ENCODE measurements at regions not wholly inside any gene's neighbourhood (a gene's known extent, or its start where the extent isn't known, plus 50 kb on each side); places are given as distances from the start of the nearest gene placed in this dataset.

DNA sequence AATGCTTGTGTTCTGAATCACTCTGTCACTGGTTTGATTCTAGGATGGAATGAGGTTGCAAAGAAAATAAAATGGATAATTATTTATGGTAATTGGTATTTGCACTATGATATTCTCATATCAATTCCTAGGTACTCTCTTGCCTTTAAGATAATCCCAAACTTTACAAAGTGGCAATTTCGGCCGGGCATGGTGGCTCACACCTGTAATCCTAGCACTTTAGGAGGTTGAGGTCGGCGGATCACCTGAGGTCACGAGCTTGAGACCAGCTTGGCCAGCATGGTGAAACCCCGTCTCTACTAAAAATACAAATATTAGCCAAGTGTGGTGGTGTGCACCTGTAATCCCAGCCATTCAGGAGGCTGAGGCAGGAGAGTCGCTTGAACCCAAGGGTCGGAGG is 1118.7 kb upstream of the C9orf72 start:
- CTCF ChIA-PET: no interaction called here
- Mint-ChIP-seq H3K4me1 (no peaks in the 10 kb centered on the region), H3K36me3 (no peaks in the 10 kb centered on the region), H3K4me3 (no peak overlapping the region), H3K27ac (no peak overlapping the region), H3K9me3 (ENCODE audit: low read depth) (peaks cover 19% of the 10 kb centered on the region), H3K27me3 (no peaks in the 10 kb centered on the region)
- ATAC-seq (no peak), DNase-seq (no peak)

GRCh38 chr9:28696960-28697359 is 1123.7 kb upstream of the C9orf72 start:
- Mint-ChIP-seq H3K4me3 (no peak overlapping the region), H3K4me1 (no peaks in the 10 kb centered on the region), H3K36me3 (no peaks in the 10 kb centered on the region), H3K9me3 (ENCODE audit: low read depth) (peaks cover 14% of the 10 kb centered on the region), H3K27ac (no peak overlapping the region), H3K27me3 (no peaks in the 10 kb centered on the region)
- DNase-seq (no peak), ATAC-seq (no peak)
- CTCF ChIA-PET: no interaction called here

- ATAC-seq: no peak
- H3K4me3 Mint-ChIP-seq: no peak overlapping the region
- peaks cover 14% of the 10 kb centered on the region for H3K9me3 Mint-ChIP-seq (ENCODE audit: low read depth)
- no peak for DNase-seq
- CTCF ChIA-PET: no interaction called here
- H3K4me1 Mint-ChIP-seq: no peaks in the 10 kb centered on the region
- no peak overlapping the region for H3K27ac Mint-ChIP-seq
- no peaks in the 10 kb centered on the region for H3K27me3 Mint-ChIP-seq
- H3K36me3 Mint-ChIP-seq: no peaks in the 10 kb centered on the region
Observed at GRCh38 chr9:28699632-28700031, 1126.4 kb upstream of the C9orf72 start.

DNA sequence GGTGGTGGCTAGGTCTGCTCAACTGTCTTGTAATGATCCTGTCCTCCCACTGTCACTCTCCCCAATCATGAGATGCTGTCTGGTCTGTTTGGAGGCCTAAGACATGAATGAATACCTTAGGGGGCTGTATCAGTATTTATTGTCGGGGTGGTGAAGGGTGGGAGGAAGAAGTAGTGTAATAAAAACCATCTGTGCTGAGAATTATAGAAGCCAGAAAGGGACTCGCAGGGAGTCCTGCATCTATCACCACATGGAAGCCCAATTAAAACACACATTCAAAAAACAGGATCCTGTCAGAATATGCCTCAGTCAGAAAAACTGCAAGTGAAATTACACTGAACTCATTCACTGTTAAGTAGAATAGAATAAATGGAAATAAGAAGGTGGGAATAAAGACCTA is 1134.3 kb upstream of the C9orf72 start:
- Mint-ChIP-seq H3K9me3 (ENCODE audit: low read depth) (peaks cover 4% of the 10 kb centered on the region), H3K4me3 (no peak overlapping the region), H3K27ac (no peak overlapping the region), H3K36me3 (no peaks in the 10 kb centered on the region), H3K4me1 (no peaks in the 10 kb centered on the region), H3K27me3 (no peaks in the 10 kb centered on the region)
- no peak for DNase-seq
- no peak for ATAC-seq
- CTCF ChIA-PET: no interaction called here

- ATAC-seq: no peak
- no peak overlapping the region for H3K27ac Mint-ChIP-seq
- no peak overlapping the region for H3K4me3 Mint-ChIP-seq
- no peaks in the 10 kb centered on the region for H3K36me3 Mint-ChIP-seq
- no peaks in the 10 kb centered on the region for H3K9me3 Mint-ChIP-seq (ENCODE audit: low read depth)
- no peaks in the 10 kb centered on the region for H3K27me3 Mint-ChIP-seq
- DNase-seq: no peak
- H3K4me1 Mint-ChIP-seq: no peaks in the 10 kb centered on the region
- CTCF ChIA-PET: no interaction called here
Observed at GRCh38 chr9:28714188-28714587, 1140.9 kb upstream of the C9orf72 start.

DNA sequence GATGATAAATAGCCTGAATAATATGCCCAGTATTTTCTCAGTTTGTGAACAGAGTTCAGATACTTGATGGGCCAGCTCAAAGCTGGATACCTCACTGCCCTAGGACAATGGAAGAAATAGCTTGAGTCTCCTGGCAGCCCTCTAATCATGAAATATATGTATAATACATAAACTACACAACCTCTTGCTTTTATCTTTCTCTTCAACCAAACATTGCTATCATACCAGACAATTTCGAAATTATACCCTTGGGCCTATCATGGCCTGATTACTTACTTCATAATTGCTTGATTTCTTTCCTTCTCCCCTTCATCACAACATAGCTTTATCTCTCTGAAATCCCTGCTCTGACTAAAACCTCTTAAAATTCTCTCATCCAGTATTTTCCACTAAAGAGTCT is 1144.9 kb upstream of the C9orf72 start:
- no peak overlapping the region for H3K27ac Mint-ChIP-seq
- DNase-seq (no peak), ATAC-seq (no peak)
- H3K9me3 Mint-ChIP-seq (ENCODE audit: low read depth): no peaks in the 10 kb centered on the region
- H3K27me3 Mint-ChIP-seq: no peaks in the 10 kb centered on the region
- no peaks in the 10 kb centered on the region for H3K36me3 Mint-ChIP-seq
- no peak overlapping the region for H3K4me3 Mint-ChIP-seq
- CTCF ChIA-PET: no interaction called here
- no peaks in the 10 kb centered on the region for H3K4me1 Mint-ChIP-seq

DNA sequence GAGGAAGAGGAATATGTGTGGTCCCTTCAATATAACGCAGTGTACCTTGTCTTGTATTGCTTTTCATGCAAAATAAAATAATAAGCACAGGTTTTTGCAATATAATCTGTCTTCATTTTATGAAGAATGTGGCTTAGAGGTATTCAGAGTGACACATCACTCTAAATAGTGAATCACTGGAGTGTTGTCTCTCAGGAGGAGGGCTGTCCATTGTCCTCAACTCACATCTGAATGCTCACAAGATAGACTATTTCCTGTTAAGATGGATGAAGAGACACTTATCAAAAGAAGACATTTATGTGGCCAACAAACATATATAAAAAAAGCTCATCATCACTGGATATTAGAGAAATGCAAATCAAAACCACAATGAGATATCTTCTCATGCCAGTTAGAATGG is 1147.5 kb upstream of the C9orf72 start:
- Mint-ChIP-seq H3K4me3 (no peak overlapping the region), H3K4me1 (no peaks in the 10 kb centered on the region), H3K27ac (no peak overlapping the region), H3K9me3 (ENCODE audit: low read depth) (no peaks in the 10 kb centered on the region), H3K27me3 (no peaks in the 10 kb centered on the region), H3K36me3 (no peaks in the 10 kb centered on the region)
- CTCF ChIA-PET: no interaction called here
- DNase-seq: no peak
- ATAC-seq: no peak

- Mint-ChIP-seq H3K4me1 (no peaks in the 10 kb centered on the region), H3K27me3 (no peaks in the 10 kb centered on the region), H3K9me3 (ENCODE audit: low read depth) (peaks cover 2% of the 10 kb centered on the region), H3K4me3 (no peak overlapping the region), H3K27ac (no peak overlapping the region), H3K36me3 (no peaks in the 10 kb centered on the region)
- no peak for ATAC-seq
- CTCF ChIA-PET: no interaction called here
- no peak for DNase-seq
Observed at GRCh38 chr9:28730111-28730510, 1156.8 kb upstream of the C9orf72 start.

DNA sequence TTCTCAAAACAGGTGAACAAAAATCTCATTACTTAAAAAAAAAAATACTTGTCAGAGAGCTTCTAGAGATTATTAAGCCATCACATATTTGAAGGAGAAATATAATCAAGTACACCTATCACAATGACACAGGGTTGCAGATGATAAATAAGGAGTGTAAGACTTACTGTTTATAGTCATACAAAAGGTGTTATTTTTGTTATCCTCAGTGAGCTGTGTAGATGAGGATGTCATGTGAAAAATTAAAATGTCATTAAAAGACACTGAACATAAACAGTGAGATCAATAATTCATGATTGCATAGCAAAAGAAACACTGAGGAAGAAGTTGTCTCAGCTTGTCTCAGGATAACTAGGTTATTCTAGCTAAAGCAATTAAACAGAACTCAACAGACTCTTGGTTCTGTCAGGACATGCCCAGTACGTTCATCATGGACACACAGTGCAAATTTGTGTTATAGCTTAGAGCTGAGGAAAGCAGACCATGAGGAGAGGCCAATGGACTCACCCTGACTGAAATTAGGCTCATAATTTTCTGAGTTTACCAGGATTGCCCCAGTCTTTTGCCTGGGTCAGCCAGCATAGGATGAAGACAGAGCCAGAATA is 1162.6 kb upstream of the C9orf72 start:
- Mint-ChIP-seq H3K27ac (no peak overlapping the region), H3K27me3 (no peaks in the 10 kb centered on the region), H3K4me1 (no peaks in the 10 kb centered on the region), H3K9me3 (ENCODE audit: low read depth) (no peaks in the 10 kb centered on the region), H3K4me3 (no peak overlapping the region), H3K36me3 (no peaks in the 10 kb centered on the region)
- DNase-seq (no peak), ATAC-seq (no peak)
- CTCF ChIA-PET: no interaction called here

GRCh38 chr9:28741459-28741858 is 1168.2 kb upstream of the C9orf72 start:
- no peak for ATAC-seq

GRCh38 chr9:28747351-28747985 is 1174.2 kb upstream of the C9orf72 start:
- no peak overlapping the region for H3K4me3 Mint-ChIP-seq
- H3K4me1 Mint-ChIP-seq: no peaks in the 10 kb centered on the region
- no peak overlapping the region for H3K27ac Mint-ChIP-seq
- no peaks in the 10 kb centered on the region for H3K36me3 Mint-ChIP-seq
- no peak for ATAC-seq
- H3K27me3 Mint-ChIP-seq: no peaks in the 10 kb centered on the region
- DNase-seq: no peak
- CTCF ChIA-PET: no interaction called here
- H3K9me3 Mint-ChIP-seq (ENCODE audit: low read depth): peaks cover 6% of the 10 kb centered on the region

More at GRCh38 chr9:28741459-28741858, 1168.2 kb upstream of the C9orf72 start:
- Mint-ChIP-seq H3K36me3 (no peaks in the 10 kb centered on the region), H3K4me3 (no peak overlapping the region), H3K9me3 (ENCODE audit: low read depth) (peaks cover 6% of the 10 kb centered on the region), H3K27ac (no peak overlapping the region), H3K4me1 (no peaks in the 10 kb centered on the region), H3K27me3 (no peaks in the 10 kb centered on the region)
- DNase-seq: no peak
- CTCF ChIA-PET: no interaction called here

DNA sequence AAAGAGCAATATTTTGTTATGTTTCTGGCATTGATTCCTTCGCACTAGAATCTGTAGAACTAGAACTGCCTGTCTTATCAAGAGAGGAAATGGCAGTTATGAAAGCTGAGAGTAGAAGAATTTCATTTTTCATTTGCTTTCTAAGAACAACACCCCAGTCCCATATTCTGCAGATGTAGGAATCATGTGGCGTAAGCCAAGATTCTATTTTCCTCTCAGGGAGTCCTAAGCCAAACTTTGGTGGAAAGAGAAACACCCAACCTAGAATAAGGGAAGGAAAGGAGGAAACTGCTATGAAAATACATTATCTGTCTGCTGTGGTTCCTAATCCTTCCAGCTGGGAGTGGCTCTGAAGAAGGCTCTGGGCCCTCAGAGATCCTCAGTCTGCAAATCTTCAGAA is 1176.9 kb upstream of the C9orf72 start:
- no peaks in the 10 kb centered on the region for H3K36me3 Mint-ChIP-seq
- no peak for ATAC-seq
- H3K27ac Mint-ChIP-seq: no peak overlapping the region

DNA sequence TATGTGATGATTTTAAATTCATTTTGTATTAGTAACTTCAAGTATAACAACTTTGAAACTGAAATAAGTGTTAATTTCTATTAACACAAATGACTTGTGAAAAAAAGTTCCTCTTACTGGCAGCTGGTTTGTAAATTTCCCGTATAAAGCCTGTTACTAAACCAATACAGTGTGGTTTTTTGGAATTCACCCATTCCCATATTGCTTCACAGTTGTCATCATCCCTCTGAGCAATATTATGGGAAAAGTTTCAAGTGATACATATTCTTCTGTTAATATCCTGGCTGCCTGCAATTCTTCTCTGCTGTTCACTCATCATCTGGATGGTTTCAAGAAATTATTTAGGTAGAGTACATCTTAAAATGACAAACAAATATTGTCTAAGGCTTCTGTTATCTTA is 1185.1 kb upstream of the C9orf72 start:
- DNase-seq: no peak
- Mint-ChIP-seq H3K4me1 (no peaks in the 10 kb centered on the region), H3K27me3 (no peaks in the 10 kb centered on the region), H3K36me3 (no peaks in the 10 kb centered on the region), H3K9me3 (ENCODE audit: low read depth) (peaks cover 7% of the 10 kb centered on the region), H3K27ac (no peak overlapping the region), H3K4me3 (no peak overlapping the region)
- no peak for ATAC-seq
- CTCF ChIA-PET: no interaction called here

More for the DNA sequence above, 1176.9 kb upstream of the C9orf72 start:
- Mint-ChIP-seq H3K4me3 (no peak overlapping the region), H3K4me1 (no peaks in the 10 kb centered on the region), H3K27me3 (no peaks in the 10 kb centered on the region), H3K9me3 (ENCODE audit: low read depth) (no peaks in the 10 kb centered on the region)
- CTCF ChIA-PET: no interaction called here
- no peak for DNase-seq

GRCh38 chr9:28758971-28759370 is 1185.7 kb upstream of the C9orf72 start:
- DNase-seq: no peak

DNA sequence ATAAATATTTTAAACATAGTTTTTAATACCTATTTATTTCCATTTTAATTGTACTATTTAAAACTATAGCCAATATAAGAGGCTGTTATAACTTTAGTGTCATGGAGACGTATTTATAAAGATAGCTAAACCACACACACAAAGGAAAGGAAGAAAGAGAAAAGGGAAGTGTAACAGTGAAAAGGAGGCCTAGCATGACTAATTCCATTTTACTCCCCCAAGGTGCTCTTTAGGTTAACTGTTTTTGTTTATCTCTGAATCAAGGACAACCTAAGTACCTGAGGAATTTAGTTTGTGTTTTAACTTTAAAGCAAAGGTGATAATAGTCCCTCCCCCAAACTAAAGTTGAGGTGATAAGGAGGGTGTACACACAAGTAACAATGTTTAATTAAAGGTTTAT is 1188.9 kb upstream of the C9orf72 start:
- Mint-ChIP-seq H3K36me3 (no peaks in the 10 kb centered on the region), H3K4me3 (no peak overlapping the region), H3K27me3 (no peaks in the 10 kb centered on the region), H3K9me3 (ENCODE audit: low read depth) (peaks cover 11% of the 10 kb centered on the region), H3K4me1 (no peaks in the 10 kb centered on the region), H3K27ac (no peak overlapping the region)
- CTCF ChIA-PET: no interaction called here
- no peak for DNase-seq
- no peak for ATAC-seq

More at GRCh38 chr9:28758971-28759370, 1185.7 kb upstream of the C9orf72 start:
- no peak for ATAC-seq
- no peak overlapping the region for H3K4me3 Mint-ChIP-seq
- no peaks in the 10 kb centered on the region for H3K36me3 Mint-ChIP-seq
- H3K4me1 Mint-ChIP-seq: no peaks in the 10 kb centered on the region
- no peaks in the 10 kb centered on the region for H3K27me3 Mint-ChIP-seq
- CTCF ChIA-PET: no interaction called here
- peaks cover 7% of the 10 kb centered on the region for H3K9me3 Mint-ChIP-seq (ENCODE audit: low read depth)
- H3K27ac Mint-ChIP-seq: no peak overlapping the region

All from activated CD8-positive, alpha-beta memory T cell treated with anti-CD3 and anti-CD28 coated beads, Interleukin-2, amount 10 ng/mL, durations not matched to agents 7 days and 5 days (primary cell).